ENCODE measurements at regions not wholly inside any gene's neighbourhood (a gene's known extent, or its start where the extent isn't known, plus 50 kb on each side); places are given as distances from the start of the nearest gene placed in this dataset.
"Not testable (repeated sequence)": the region's sequence is repeated elsewhere in the genome, so short reads cannot be mapped to it uniquely, and the experiment has no call there.

- Histone ChIP-seq H3K36me3 (ENCODE audit: insufficient read depth, low read length) (no peaks in the 10 kb centered on the region), H3K4me1 (ENCODE audit: insufficient read depth, low read length) (no peaks in the 10 kb centered on the region; the same call in 1 of the 2 replicates)
Observed at GRCh38 chr2:240256704-240257637, 116.5 kb upstream of the OTOS start.

GRCh38 chr2:240257940-240258580 is 117.6 kb upstream of the OTOS start:
- no peaks in the 10 kb centered on the region for H3K36me3 ChIP-seq (ENCODE audit: insufficient read depth, low read length)
- no peaks in the 10 kb centered on the region; the same call in 1 of the 2 replicates for H3K4me1 ChIP-seq (ENCODE audit: insufficient read depth, low read length)
- H3K9me3 ChIP-seq (ENCODE audit: control insufficient read depth, insufficient read depth, low read length): peaks cover 5% of the 10 kb centered on the region
- H3K9ac ChIP-seq (ENCODE audit: low read depth, low read length): no peak overlapping the region

More at GRCh38 chr2:240256704-240257637, 116.5 kb upstream of the OTOS start:
- peaks cover 5% of the 10 kb centered on the region; the same call in 1 of the 2 replicates for H3K9me3 ChIP-seq (ENCODE audit: control insufficient read depth, insufficient read depth, low read length)
- H3K9ac ChIP-seq (ENCODE audit: low read depth, low read length): no peak overlapping the region

GRCh38 chr2:240258685-240259084 is 118.2 kb upstream of the OTOS start:
- Histone ChIP-seq H3K9ac (ENCODE audit: low read depth, low read length) (no peak overlapping the region), H3K9me3 (ENCODE audit: control insufficient read depth, insufficient read depth, low read length) (peaks cover 5% of the 10 kb centered on the region), H3K4me1 (ENCODE audit: insufficient read depth, low read length) (no peaks in the 10 kb centered on the region; the same call in 1 of the 2 replicates), H3K36me3 (ENCODE audit: insufficient read depth, low read length) (no peaks in the 10 kb centered on the region)

- Histone ChIP-seq H3K4me1 (ENCODE audit: insufficient read depth, low read length) (no peaks in the 10 kb centered on the region; the same call in 1 of the 2 replicates), H3K9ac (ENCODE audit: low read depth, low read length) (no peak overlapping the region), H3K9me3 (ENCODE audit: control insufficient read depth, insufficient read depth, low read length) (peaks cover 5% of the 10 kb centered on the region), H3K36me3 (ENCODE audit: insufficient read depth, low read length) (no peaks in the 10 kb centered on the region)
Observed at GRCh38 chr2:240259201-240259923, 118.9 kb upstream of the OTOS start.

- Histone ChIP-seq H3K4me1 (ENCODE audit: insufficient read depth, low read length) (no peaks in the 10 kb centered on the region; the same call in 1 of the 2 replicates), H3K9ac (ENCODE audit: low read depth, low read length) (no peak overlapping the region), H3K9me3 (ENCODE audit: control insufficient read depth, insufficient read depth, low read length) (peaks cover 5% of the 10 kb centered on the region), H3K36me3 (ENCODE audit: insufficient read depth, low read length) (no peaks in the 10 kb centered on the region)
Observed at GRCh38 chr2:240259924-240260529, 119.6 kb upstream of the OTOS start.

- Histone ChIP-seq H3K9me3 (ENCODE audit: control insufficient read depth, insufficient read depth, low read length) (peaks cover 5% of the 10 kb centered on the region), H3K36me3 (ENCODE audit: insufficient read depth, low read length) (no peaks in the 10 kb centered on the region), H3K4me1 (ENCODE audit: insufficient read depth, low read length) (no peaks in the 10 kb centered on the region; the same call in 1 of the 2 replicates), H3K9ac (ENCODE audit: low read depth, low read length) (no peak overlapping the region)
Observed at GRCh38 chr2:240260664-240261063, 120.2 kb upstream of the OTOS start.

- H3K4me1 ChIP-seq (ENCODE audit: insufficient read depth, low read length); H3K9ac ChIP-seq (ENCODE audit: low read depth, low read length): not testable (repeated sequence)
Observed at GRCh38 chr2:240262578-240262977, 122.1 kb upstream of the OTOS start.

GRCh38 chr2:240269380-240269779 is 128.9 kb upstream of the OTOS start:
- peaks cover 10% of the 10 kb centered on the region for H3K9me3 ChIP-seq (ENCODE audit: control insufficient read depth, insufficient read depth, low read length)
- no peaks in the 10 kb centered on the region for H3K4me1 ChIP-seq (ENCODE audit: insufficient read depth, low read length)
- no peak overlapping the region for H3K9ac ChIP-seq (ENCODE audit: low read depth, low read length)
- H3K36me3 ChIP-seq (ENCODE audit: insufficient read depth, low read length): no peaks in the 10 kb centered on the region

More at GRCh38 chr2:240262578-240262977, 122.1 kb upstream of the OTOS start:
- not testable (repeated sequence) for H3K36me3 ChIP-seq (ENCODE audit: insufficient read depth, low read length); H3K9me3 ChIP-seq (ENCODE audit: control insufficient read depth, insufficient read depth, low read length)

- Histone ChIP-seq H3K36me3 (ENCODE audit: insufficient read depth, low read length) (no peaks in the 10 kb centered on the region), H3K9me3 (ENCODE audit: control insufficient read depth, insufficient read depth, low read length) (peaks cover 10% of the 10 kb centered on the region), H3K4me1 (ENCODE audit: insufficient read depth, low read length) (no peaks in the 10 kb centered on the region), H3K9ac (ENCODE audit: low read depth, low read length) (no peak overlapping the region)
Observed at GRCh38 chr2:240269886-240270285, 129.4 kb upstream of the OTOS start.

GRCh38 chr2:240271716-240272341 is 131.4 kb upstream of the OTOS start:
- H3K4me1 ChIP-seq (ENCODE audit: insufficient read depth, low read length): no peaks in the 10 kb centered on the region
- H3K9ac ChIP-seq (ENCODE audit: low read depth, low read length): no peak overlapping the region
- H3K9me3 ChIP-seq (ENCODE audit: control insufficient read depth, insufficient read depth, low read length): peaks cover 10% of the 10 kb centered on the region
- no peaks in the 10 kb centered on the region for H3K36me3 ChIP-seq (ENCODE audit: insufficient read depth, low read length)

- H3K9me3 ChIP-seq (ENCODE audit: control insufficient read depth, insufficient read depth, low read length): peaks cover 5% of the 10 kb centered on the region
- no peak overlapping the region for H3K9ac ChIP-seq (ENCODE audit: low read depth, low read length)
- no peaks in the 10 kb centered on the region for H3K36me3 ChIP-seq (ENCODE audit: insufficient read depth, low read length)
- H3K4me1 ChIP-seq (ENCODE audit: insufficient read depth, low read length): no peaks in the 10 kb centered on the region
Observed at GRCh38 chr2:240275386-240275785, 134.9 kb upstream of the OTOS start.

GRCh38 chr2:240277073-240277806 is 136.8 kb upstream of the OTOS start:
- H3K36me3 ChIP-seq (ENCODE audit: insufficient read depth, low read length): no peaks in the 10 kb centered on the region
- H3K9ac ChIP-seq (ENCODE audit: low read depth, low read length): no peak overlapping the region
- H3K9me3 ChIP-seq (ENCODE audit: control insufficient read depth, insufficient read depth, low read length): peaks cover 3% of the 10 kb centered on the region

GRCh38 chr2:240277807-240278522 is 137.5 kb upstream of the OTOS start:
- Histone ChIP-seq H3K4me1 (ENCODE audit: insufficient read depth, low read length) (no peaks in the 10 kb centered on the region), H3K36me3 (ENCODE audit: insufficient read depth, low read length) (no peaks in the 10 kb centered on the region), H3K9me3 (ENCODE audit: control insufficient read depth, insufficient read depth, low read length) (peaks cover 2% of the 10 kb centered on the region), H3K9ac (ENCODE audit: low read depth, low read length) (no peak overlapping the region)

More at GRCh38 chr2:240277073-240277806, 136.8 kb upstream of the OTOS start:
- no peaks in the 10 kb centered on the region for H3K4me1 ChIP-seq (ENCODE audit: insufficient read depth, low read length)

Data from ES-I3 (cell line).